ENCODE measurements at regions not wholly inside any gene's neighbourhood (a gene's known extent, or its start where the extent isn't known, plus 50 kb on each side); places are given as distances from the start of the nearest gene placed in this dataset.

GRCh38 chr4:144903953-144904711 is 193.9 kb downstream of the ANAPC10 start:
- Histone ChIP-seq H3K4me1 (ENCODE audit: control insufficient read depth, insufficient read depth, low read length, poor library complexity, severe bottlenecking) (no peaks in the 10 kb centered on the region), H3K27ac (ENCODE audit: insufficient read depth, low read length, poor library complexity, severe bottlenecking) (no peak overlapping the region), H3K4me3 (ENCODE audit: low read depth, low read length) (no peak overlapping the region), H3K9me3 (ENCODE audit: control insufficient read depth in 2 of 2, low read length in 2 of 2) (no peaks in the 10 kb centered on the region), H3K27me3 (ENCODE audit: control insufficient read depth, insufficient read depth, low read length) (no peaks in the 10 kb centered on the region), H3K36me3 (ENCODE audit: control insufficient read depth, insufficient read depth, low read length) (no peaks in the 10 kb centered on the region)
- Mint-ChIP-seq H3K4me3 (no peak overlapping the region), H3K27ac (no peak overlapping the region), H3K36me3 (no peaks in the 10 kb centered on the region), H3K9me3 (peaks cover 0 to 9% (median 2%) of the 10 kb centered on the region in 7 donors), H3K27me3 (no peaks in the 10 kb centered on the region), H3K4me1 (no peaks in the 10 kb centered on the region)
- DNase-seq (no peak), ATAC-seq (ENCODE audit: low read depth in 2 of 2) (no peak)

DNA sequence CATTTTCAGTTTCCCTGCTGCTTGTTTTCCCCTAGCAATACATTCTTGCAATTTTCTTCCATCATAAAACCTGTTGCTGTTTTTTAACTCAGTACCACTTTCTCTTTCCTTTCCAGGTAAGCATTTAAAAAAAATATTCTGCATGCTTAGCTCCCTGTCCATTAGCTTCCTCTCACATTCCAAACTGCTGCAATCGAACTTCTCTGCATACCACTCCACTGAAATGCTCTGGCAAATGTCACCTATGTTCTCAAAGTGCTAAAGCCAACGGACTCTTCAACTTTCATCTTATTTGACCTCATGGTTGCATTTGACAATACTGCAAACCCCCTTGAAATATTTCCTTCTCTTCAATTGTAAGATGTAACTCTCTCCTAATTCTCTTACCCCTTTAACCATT is 192.7 kb downstream of the ANAPC10 start:
- H3K27ac Mint-ChIP-seq: no peak overlapping the region

DNA sequence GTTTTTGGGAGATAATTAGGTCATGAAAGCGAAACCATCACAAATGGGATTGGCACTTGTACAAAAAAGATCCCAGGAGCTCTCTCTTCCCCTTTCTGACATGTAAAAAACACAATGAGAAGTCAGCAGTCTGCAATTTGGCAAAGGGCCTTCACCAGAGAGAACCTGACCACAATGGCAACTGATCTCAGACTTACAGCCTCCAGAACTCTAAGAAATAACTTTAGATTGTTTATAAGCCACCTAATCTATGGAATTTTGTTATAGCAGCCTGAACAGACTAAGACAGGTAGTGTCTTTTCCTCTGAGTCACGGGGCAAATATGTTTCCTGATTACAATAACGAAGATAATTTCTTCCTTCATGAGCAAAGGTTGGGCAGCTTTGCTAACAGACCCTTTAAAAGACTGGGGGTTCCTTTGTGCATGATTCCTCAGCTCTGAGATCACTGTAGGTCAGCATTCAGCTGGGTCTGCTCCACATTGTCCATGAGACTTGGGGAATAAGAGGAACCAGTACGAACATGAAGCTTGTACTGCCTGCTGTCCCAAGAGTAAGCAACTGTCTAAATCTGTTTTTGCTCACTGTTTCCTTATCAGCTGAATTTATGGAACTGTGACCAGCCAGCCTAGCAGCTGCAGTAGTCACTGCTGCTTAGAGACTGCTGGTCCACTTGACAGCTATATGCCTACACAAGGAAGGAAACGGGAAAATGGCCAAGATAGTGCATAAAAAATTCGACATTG is 191.6 kb downstream of the ANAPC10 start:
- H3K9me3 ChIP-seq (ENCODE audit: control insufficient read depth in 2 of 2, low read length in 2 of 2): no peaks in the 10 kb centered on the region
- DNase-seq: no peak
- peaks cover 0 to 5% (median 2%) of the 10 kb centered on the region in 7 donors for H3K9me3 Mint-ChIP-seq
- ATAC-seq (ENCODE audit: low read depth in 2 of 2): no peak
- no peak overlapping the region for H3K27ac Mint-ChIP-seq
- no peak overlapping the region for H3K4me3 ChIP-seq (ENCODE audit: low read depth, low read length)
- no peaks in the 10 kb centered on the region for H3K4me1 ChIP-seq (ENCODE audit: control insufficient read depth, insufficient read depth, low read length, poor library complexity, severe bottlenecking)
- no peaks in the 10 kb centered on the region for H3K4me1 Mint-ChIP-seq
- no peak overlapping the region for H3K4me3 Mint-ChIP-seq
- H3K36me3 Mint-ChIP-seq: no peaks in the 10 kb centered on the region
- no peaks in the 10 kb centered on the region for H3K36me3 ChIP-seq (ENCODE audit: control insufficient read depth, insufficient read depth, low read length)
- H3K27me3 Mint-ChIP-seq: no peaks in the 10 kb centered on the region
- no peak overlapping the region for H3K27ac ChIP-seq (ENCODE audit: insufficient read depth, low read length, poor library complexity, severe bottlenecking)
- no peaks in the 10 kb centered on the region for H3K27me3 ChIP-seq (ENCODE audit: control insufficient read depth, insufficient read depth, low read length)

More for the DNA sequence above, 192.7 kb downstream of the ANAPC10 start:
- Mint-ChIP-seq H3K4me3 (no peak overlapping the region), H3K4me1 (no peaks in the 10 kb centered on the region), H3K36me3 (no peaks in the 10 kb centered on the region), H3K27me3 (no peaks in the 10 kb centered on the region), H3K9me3 (peaks cover 0 to 4% (median 2%) of the 10 kb centered on the region in 7 donors)
- no peak overlapping the region for H3K4me3 ChIP-seq (ENCODE audit: low read depth, low read length)
- H3K36me3 ChIP-seq (ENCODE audit: control insufficient read depth, insufficient read depth, low read length): no peaks in the 10 kb centered on the region
- ATAC-seq (ENCODE audit: low read depth in 2 of 2) (no peak), DNase-seq (no peak)
- H3K4me1 ChIP-seq (ENCODE audit: control insufficient read depth, insufficient read depth, low read length, poor library complexity, severe bottlenecking): no peaks in the 10 kb centered on the region
- H3K27me3 ChIP-seq (ENCODE audit: control insufficient read depth, insufficient read depth, low read length): no peaks in the 10 kb centered on the region
- H3K9me3 ChIP-seq (ENCODE audit: control insufficient read depth in 2 of 2, low read length in 2 of 2): no peaks in the 10 kb centered on the region
- H3K27ac ChIP-seq (ENCODE audit: insufficient read depth, low read length, poor library complexity, severe bottlenecking): no peak overlapping the region

DNA sequence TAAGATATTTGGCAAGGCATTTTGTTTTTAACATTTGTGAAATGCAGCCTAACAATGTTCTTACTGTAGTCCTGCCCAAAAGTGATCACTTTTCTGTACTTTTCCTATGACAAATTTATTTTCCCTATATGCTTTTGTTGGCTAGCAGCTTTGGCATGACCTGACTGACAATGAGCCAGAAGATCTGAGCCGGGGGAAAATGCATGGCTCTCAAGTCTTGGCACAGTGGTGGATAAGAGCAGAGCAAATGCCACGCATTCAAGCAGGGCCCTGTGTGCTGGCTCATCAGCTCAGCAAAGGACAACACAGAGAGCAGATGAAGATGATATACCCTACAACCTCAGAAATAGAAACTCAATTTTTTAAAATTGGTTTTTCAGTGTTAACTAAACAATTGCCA is 187.3 kb downstream of the ANAPC10 start:
- H3K27ac ChIP-seq (ENCODE audit: insufficient read depth, low read length, poor library complexity, severe bottlenecking): no peak overlapping the region
- H3K9me3 ChIP-seq (ENCODE audit: control insufficient read depth in 2 of 2, low read length in 2 of 2): no peaks in the 10 kb centered on the region
- no peaks in the 10 kb centered on the region for H3K36me3 ChIP-seq (ENCODE audit: control insufficient read depth, insufficient read depth, low read length)
- Mint-ChIP-seq H3K9me3 (peaks cover 0 to 6% (median 0%) of the 10 kb centered on the region in 7 donors), H3K27ac (no peak overlapping the region), H3K36me3 (no peaks in the 10 kb centered on the region), H3K4me1 (no peaks in the 10 kb centered on the region), H3K4me3 (no peak overlapping the region), H3K27me3 (no peaks in the 10 kb centered on the region)
- ATAC-seq (ENCODE audit: low read depth in 2 of 2) (no peak), DNase-seq (no peak)
- H3K4me3 ChIP-seq (ENCODE audit: low read depth, low read length): no peak overlapping the region
- no peaks in the 10 kb centered on the region for H3K27me3 ChIP-seq (ENCODE audit: control insufficient read depth, insufficient read depth, low read length)
- H3K4me1 ChIP-seq (ENCODE audit: control insufficient read depth, insufficient read depth, low read length, poor library complexity, severe bottlenecking): no peaks in the 10 kb centered on the region
